HG02852 (cell line): ENCODE measurements at regions not wholly inside any gene's neighbourhood (a gene's known extent, or its start where the extent isn't known, plus 50 kb on each side); places are given as distances from the start of the nearest gene placed in this dataset.
"Not testable (repeated sequence)": the region's sequence is repeated elsewhere in the genome, so short reads cannot be mapped to it uniquely, and the experiment has no call there.

Experiments used
- ATAC-seq: cut with Tn5 transposase; IDR thresholded peaks from one replicate; pipeline ENCODE4 v1.9.1; 2021; ENCODE audit warnings: mild to moderate bottlenecking, moderate library complexity; ENCODE audit not compliant: unreplicated experiment

DNA sequence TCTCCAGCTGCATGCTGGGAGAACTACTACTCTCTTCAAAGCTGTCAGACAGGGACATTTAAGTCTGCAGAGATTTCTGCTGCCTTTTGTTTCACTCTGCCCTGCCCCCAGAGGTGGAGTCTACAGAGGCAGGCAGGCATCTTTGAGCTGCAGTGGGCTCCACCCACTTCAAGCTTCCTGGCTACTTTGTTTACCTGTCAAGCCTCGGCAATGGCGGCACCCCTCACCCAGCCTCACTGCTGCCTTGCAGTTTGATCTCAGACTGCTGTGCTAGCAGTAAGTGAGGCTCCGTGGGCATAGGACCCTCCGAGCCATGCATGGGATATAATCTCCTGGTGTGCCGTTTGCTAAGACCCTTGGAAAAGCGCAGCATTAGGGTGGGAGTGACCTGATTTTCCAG is 61.7 kb downstream of the DMRTA1 start:
- not testable (repeated sequence) for ATAC-seq

DNA sequence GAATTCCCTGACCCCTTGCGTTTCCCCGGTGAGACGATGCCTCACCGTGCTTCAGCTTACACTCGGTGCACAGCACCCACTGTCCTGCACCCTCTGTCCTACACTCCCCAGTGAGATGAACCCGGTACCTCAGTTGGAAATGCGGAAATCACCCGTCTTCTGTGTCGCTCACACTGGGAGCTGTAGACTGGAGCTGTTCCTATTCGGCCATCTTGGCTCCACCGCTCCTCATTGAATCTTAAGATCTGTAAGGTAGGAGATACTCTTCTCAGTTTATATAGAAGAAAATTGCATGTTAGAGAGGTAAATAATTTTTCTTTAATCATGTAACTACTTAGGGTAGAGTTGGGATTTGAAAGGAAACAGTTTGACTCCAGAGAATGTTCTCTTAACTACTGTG is 62.2 kb downstream of the DMRTA1 start:
- ATAC-seq: no peak

DNA sequence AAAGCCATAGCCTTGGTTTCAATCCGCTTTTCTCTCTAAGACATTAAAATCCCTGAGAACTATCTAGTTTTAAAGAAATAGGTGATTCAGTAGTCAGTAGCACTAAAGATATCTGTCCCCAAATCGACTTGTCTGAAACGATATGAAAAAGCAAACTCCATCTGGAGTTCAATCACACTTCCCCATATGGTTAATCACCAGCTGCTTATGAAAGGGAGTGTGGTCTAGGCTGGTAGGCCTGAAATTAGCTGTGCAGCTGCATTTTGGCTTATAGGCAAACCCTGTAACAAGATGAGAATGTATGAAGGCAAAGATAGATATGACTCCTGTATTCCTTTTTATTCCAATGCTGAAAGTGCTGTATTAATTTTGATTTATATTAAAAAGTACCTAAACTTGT is 65.9 kb downstream of the DMRTA1 start:
- ATAC-seq: peak; percentile 89

DNA sequence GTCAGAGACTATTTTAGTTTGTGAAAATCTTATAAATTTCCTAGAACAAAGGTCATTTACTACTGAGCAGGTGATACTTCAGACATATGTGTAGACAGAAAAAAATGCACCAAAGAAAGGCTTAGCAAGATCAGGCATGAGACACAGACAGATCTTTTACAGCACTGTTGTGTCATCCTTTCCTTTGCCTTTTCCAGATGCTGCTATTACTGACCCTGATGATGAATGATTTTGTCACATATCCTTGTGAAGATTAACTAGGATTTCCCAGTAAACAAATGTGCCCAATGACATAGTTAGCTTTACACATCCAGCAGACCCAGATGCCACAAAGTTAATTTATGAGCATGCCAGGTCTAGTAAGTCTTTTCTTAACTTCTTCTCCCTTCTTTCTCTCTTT is 68.2 kb downstream of the DMRTA1 start:
- no peak for ATAC-seq

DNA sequence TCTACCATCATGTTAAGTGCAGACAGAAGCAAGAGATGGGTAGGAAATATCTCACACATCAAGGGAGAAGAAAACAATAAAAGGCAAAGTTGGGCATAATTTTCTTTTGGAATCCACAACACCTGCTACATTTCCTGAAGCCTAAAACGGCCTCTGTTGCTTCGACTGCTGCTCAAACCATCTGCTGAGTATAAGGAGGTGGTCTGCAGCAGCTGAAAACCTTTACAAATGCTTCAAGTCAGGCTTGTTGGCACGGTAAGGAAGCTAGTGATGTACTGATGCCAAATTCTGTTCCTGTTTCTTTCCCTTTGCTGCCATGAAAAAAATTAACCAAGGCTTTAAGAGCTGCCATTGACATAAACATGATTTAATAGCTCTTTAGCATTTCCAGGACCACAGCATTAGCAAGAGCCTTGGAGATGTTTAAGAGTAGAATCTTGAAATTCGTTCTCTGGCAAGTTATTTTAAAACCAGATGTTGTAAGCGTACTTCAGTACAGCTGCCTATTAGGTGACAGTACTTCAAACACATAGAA is 75.6 kb downstream of the DMRTA1 start:
- ATAC-seq: no peak

DNA sequence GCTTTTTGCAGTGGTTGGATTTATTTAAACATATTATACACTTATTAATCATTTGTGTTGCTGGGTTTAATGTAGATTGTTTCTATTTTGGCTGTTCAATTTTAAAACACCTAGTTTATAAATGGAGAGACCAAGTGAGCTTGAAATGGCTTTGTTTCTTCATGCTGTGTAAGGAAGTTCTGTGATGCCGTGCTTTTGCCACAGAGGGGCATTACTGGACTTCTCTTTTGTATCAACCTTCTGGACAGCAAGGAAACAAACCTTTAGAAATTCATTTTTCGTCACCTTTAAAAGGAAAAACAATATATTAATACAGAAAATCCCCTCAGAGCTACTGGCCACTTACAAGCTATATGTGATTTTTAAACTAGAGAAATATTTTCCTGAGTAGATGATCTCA is 81.9 kb downstream of the DMRTA1 start:
- ATAC-seq: no peak

DNA sequence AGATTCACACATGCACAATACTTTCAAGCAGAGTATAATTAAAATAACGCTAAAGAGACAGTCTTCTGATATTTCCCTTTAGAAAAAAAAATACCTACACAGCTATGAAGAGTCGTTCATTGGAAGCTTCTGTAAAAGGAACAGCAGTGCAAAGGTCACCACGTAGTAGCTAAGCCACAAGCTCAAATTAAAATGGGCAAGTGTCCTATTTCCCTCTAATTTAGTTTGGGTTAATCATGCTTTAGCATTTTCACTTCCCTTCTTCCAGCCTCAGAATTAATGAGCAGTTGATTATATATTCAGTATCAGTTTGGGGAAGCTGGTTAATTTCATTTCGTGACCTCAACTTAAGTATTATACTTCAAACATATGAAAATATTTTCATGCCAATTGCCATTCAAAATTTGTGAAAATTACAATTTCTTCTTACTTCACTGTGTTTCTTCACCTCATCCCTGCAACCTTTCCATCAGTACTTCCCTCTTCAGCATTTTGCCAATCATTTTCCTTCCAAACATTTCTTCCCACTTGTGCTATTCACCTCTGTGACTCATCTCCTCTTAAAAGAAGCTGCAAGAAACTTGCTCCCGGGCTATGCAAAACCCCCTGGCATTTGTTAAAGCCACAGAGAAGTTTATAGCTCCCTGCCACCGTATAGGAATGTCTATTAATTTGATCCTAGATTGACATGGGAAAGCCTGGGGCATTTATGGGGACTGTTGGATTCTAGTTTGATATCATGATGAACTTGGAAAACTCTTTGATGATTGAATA is 83.0 kb downstream of the DMRTA1 start:
- no peak for ATAC-seq

DNA sequence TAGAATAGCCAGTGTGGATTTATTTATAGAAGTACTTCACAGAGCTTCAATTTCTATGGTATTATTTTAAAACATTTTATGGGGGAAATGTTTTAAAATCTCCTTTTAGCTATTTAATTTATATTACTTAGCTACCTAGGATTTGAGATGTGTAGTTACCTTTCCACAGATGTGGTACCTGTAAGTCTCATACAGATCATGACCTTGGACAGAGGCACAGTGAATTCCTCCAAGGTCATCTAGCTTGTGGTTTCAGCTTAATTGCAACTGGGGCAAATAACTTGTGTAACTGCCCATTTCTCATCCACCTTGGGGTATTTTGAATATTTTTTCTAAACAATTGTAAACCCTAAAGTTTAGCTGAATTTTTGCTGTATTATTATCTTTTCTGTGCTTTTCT is 89.2 kb downstream of the DMRTA1 start:
- ATAC-seq: no peak

DNA sequence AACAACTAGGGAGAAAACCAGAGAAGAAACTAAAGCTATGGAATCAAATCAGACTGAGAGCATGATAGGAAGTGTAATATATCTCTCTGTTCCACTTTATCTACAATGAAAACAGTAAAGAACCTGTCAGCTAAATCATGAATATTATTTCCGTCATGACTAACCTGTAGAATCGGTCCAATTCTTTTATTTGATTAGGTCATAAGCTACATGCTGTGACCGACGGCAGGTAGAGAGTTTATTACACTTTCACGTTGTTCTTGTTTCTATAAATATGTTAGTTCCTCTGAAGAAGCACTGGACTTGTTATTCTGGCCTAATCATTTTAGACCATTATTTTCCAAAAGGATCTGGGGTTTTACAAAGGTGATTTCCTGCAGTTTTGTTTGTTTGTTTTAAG is 91.1 kb downstream of the DMRTA1 start:
- ATAC-seq: no peak

DNA sequence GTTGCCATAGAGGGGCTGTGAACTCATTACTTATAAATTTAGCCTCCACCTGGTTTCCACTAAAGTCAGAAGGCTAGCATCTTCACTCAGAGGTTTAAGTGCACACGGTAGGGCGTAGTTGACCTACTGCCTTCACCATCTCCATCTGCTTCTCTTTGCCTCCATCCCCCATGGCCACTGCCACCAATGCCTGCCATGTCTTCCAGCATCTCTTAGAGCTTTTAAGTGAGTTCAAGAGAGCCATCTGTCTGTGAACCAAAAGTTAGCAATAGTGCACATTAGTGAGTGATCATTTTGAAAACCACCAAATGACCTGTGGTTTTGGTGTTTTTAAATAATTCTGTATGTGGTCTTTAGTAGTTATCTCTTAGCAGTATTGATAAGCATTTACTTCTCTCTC is 102.0 kb downstream of the DMRTA1 start:
- no peak for ATAC-seq

DNA sequence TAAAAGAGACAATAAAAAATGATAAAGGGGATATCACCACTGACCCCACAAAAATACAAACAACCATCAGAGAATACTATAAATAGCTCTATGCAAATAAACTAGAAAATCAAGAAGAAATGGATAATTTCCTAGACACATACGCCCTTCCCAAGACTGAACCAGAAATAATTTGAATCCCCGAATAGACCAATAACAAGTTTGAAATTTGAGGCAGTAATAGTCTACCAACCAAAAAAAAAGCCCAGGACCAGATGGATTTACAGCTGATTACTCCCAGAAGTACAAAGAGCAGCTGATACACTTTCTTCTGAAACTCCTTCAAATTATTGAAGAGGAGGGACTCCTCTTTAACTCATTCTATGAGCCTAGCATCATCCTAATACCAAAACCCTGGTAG is 128.1 kb downstream of the DMRTA1 start:
- no peak for ATAC-seq

DNA sequence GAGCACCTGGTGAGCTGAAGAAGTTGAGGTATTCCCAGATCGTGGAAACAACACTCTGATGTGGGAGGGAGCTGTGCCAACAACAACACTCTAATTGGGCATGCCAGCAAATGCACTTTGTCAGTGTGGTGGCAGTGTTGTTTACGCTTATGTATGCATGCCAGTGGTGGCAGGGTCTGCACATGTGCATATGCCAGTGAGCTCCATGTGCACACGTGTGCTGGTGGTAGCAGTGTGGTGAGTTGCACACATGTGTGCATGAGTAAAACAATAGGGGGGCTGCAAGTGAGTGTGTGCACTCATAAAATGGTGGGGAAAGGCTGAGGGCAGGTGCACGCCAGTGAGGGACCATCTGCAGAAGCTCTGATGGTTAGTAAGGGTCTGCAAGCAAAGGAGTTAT is 134.2 kb downstream of the DMRTA1 start:
- ATAC-seq: no peak

DNA sequence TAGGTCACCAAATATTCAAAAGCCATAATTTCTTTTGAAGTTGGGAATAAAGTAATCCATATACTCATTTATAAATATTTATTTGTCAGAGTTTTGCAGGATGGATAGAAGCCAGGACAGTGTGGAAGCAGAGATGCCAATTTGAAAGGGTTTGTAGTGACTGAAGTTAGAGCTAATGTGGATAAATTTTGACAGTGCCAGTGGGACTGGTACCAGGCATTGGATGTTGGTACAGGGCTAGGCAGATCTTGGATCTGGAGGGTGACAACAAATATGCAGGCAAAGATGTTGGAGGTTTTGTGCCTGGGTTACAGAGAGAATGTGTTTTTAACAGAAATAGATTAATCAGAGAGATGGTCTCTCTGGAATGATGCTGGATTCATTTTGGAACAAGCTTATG is 135.6 kb downstream of the DMRTA1 start:
- no peak for ATAC-seq

DNA sequence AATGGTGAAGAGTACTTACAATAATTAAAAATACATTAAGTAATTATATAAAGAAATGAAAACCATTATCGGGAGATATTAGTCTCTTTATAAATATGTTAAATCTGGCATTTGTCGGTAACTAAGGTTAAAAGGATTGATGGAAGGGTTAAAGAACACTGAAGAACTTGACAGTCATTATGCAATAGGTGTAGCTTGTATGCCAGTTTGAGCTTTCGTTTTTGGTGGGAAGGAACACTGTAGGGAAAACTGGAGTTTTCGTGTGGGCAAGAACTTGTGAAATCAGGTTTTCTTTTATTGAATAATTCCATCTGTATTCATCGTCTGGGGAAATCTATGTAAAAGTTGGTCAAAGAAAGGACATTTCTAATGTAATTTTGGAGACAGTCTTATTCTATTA is 142.3 kb downstream of the DMRTA1 start:
- no peak for ATAC-seq

DNA sequence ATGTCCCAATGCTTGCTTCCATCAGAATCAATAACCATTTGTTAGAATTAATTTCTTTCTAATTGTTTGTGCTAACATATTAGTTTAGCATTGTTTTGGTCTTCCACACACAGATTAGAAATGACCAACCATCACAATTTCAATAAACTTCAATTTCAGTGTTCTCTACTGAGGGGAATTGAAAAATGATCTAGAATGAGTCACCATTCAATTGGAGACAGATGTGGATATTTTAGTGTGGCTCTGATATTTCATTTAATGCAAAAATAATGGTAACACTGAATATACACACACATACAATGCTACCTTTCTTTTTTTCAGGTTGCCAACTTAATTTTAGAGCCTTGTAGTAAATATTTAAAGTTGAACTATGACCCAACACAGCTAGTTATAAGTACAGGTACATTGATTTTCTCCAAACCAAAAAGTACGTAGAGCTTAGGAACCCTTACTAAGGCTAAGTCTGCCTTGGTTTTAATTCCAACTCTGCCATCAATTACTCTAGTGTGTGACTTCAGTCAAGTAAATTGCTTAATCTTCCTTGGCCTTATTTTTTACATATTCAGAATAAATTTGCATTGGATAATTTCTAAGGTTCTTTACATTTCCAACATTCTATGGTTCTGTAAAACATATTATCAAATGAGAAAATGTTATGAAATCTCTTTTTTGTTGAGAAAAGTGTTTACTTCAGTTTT is 143.9 kb downstream of the DMRTA1 start:
- no peak for ATAC-seq

DNA sequence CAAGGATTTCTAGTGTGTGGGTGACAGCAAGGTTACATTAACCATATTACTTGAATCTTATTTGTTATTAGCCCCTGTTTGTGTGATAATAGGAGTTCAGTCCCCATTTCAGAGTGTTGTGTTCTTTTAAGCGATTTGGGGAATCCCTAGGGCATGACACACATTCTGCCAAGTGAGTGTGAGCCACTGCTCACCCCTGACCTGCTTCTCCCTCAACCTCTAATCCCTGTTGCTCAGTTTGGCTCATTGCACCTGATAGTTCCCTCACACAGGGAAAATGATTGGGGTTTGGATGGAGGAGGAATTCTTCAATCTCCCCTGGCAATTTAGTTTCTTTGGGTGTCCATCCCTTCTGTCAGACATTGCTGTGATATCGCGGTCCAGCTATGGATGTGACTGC is 149.2 kb downstream of the DMRTA1 start:
- no peak for ATAC-seq

DNA sequence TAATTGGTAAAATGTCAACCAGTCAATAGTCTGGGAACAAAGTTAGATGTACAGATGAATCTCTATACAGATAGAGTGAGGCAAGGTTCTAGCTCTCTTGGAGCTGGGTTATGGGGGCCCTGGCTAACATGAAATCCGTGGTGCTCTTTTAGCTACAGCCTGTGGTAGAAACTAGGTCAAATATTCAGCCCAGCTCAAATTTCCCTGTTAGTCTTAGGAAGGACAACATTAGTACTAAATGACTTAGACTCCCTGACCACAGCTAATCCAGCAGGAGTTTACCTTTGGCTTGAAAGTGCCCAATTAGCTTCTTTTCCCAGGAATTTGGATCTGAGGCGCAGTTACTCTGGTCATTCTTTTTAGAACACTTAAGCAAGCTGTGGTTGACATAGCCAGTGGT is 170.5 kb downstream of the DMRTA1 start:
- no peak for ATAC-seq

DNA sequence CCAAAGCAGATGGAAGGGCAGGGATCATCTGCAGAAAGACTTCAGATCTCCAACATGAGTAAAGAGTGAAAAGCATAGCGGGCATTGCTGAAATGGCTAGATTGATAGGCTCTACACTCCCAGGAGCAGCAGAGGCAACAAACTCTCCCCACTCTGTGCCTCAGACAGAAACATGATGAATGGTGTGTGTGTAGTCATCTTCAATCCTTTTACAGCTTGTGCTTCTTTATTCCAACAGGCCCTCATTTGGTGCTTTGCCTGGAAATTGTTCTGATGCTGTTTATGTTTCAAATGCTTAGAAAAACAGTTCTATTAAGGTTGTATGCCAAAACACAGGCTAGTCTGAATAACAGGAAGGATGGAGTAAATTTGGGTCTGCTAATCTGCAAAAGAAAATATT is 176.2 kb downstream of the DMRTA1 start:
- ATAC-seq: no peak

DNA sequence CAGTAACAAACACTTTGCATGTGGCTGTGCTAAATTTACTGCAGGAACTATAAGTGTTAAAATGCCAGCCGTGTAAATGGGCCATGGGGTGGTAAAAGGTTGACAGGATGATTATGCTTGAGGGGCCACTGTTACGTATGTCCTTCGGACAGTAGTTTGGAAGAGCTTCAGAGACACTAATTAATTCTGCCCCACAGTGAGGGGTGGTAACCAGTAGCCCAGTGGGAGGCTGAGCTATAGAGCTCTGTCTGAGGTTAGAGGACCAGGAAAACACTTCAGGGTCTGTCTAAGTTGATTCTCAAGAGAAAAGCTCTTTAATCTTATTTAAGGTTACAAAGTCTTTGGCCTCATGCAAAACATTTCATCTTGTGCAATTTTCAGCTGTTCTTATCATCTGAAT is 176.6 kb downstream of the DMRTA1 start:
- ATAC-seq: no peak

DNA sequence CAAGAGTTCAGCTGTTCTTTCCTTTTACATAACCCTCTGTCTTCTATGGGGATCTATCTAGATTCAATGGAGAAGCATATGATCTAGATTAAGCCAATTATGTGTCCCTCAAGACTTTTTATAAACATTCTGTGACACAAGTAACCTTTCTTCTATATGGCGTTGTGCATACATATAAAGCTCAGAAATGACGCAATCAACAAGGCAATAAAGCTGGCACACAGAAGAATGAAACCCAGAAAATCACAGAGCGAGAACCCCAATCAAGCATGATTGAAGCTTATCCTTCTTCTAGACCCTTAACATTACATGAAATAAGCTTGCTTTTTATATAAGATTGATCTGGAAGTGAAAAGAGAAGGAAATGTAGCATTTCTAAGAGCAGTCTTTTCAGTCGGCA is 178.9 kb downstream of the DMRTA1 start:
- ATAC-seq: no peak

DNA sequence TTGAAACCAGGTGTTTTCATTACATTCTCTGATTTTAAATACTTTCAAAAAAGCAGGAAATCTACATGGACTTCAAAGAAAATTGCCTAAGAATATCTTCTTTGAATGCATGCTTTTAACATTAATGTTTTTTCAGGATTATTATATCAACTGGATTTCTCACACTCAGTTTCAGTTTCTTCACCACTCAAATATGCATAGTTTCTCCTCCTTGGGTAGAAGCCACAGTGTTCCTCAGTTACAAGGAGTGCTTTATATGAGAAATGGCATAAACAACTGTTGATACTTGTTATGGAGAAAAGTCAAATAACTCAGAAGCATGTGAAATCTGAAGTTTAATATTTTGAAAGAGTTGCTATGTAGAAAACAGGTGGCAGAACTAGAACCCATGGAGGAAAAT is 196.9 kb downstream of the DMRTA1 start:
- no peak for ATAC-seq

DNA sequence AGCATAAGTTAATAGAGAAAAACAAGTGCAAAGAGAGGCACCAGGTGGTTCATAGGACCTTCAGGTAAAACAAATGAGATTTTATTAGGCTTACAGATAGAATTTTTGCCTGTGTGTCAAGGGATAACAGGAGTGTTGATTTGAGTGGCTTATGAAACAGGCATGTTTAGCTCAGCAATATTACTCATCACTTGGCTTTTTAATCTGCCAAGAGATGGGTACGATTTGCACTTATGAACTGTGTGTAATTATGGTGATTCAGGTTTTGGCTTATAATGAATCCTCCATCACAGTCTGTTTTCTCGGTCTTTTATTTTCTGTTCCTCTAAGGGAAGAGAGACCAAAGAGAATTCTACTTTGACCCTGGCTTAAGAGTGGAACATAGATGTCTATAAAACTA is 199.3 kb downstream of the DMRTA1 start:
- ATAC-seq: no peak
